Skin epidermis (tissue), 12 donors: ENCODE measurements at regions not wholly inside any gene's neighbourhood (a gene's known extent, or its start where the extent isn't known, plus 50 kb on each side); places are given as distances from the start of the nearest gene placed in this dataset.
A peak's percentile ranks its signal among the peaks of the same experiment; 100 is the strongest.

Experiments used
- H3K27ac ChIP-seq, 21 experiments: fragments of 200-600 bp; sonication (generic) in 11 of 21; one replicate each; pipeline ENCODE4 v1.5.0; 2020; ENCODE audit warnings: mild to moderate bottlenecking in 3 of 21, inconsistent platforms in 2 of 21, moderate library complexity in 2 of 21
- H3K4me3 ChIP-seq, 7 experiments: fragments of 200-600 bp; sonication (generic) in 2 of 7; one replicate each; pipeline ENCODE4 v1.5.0; 2020; ENCODE audit warnings: inconsistent platforms in 2 of 7, mild to moderate bottlenecking in 2 of 7, moderate library complexity in 1 of 7

DNA sequence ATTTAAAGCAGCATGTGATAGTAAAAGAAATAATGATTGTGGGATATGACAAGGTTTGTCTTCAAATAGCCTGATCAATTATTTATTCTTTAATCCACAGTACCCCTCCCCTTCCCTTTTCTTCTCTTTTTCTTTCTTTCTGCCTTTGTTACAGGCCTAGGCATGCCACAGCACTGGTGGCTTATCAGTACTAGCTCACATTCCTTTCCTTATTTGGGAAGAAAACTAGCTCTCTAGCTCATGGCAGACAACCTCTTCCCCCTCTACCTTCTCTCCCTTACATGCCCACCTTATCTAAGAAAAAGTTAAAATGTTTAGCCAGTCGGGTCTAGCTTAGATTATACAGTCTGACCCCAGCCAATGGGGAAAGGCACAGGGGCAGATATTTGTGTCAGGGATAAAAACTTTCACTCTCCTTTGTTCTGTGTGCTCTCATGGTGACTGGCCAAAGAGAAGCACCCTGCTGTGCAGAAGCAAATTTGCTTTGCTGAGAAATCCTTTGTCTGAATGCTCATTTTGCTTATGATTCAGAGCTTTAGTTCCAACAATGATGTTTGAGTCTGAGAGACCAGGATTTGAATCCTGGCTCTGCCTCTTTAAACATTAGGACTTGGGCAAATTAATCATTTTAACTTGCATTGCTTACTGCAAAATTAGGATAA lies 75.8 kb upstream of the CDH12 start:
- H3K27ac ChIP-seq = no peak overlapping the region
- no peak overlapping the region for H3K4me3 ChIP-seq

DNA sequence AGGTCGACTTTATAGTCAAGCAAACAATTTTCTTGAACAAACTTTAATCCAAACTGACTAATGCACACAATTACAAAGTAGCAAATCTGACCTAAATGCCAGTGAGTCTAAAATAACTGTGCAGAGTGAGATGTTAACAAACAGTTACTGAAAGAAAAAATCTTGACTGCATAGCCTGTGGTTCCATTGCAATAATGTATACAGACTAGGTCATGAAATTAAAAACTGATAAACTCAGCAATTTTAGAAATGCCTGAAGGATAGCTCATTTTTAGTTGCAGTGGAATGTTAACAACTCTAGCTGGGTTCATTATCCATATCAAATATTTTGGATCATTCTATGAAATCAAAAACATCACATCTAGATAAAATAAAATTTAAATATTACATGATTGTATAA lies 73.4 kb upstream of the CDH12 start:
- H3K27ac ChIP-seq = no peak overlapping the region

DNA sequence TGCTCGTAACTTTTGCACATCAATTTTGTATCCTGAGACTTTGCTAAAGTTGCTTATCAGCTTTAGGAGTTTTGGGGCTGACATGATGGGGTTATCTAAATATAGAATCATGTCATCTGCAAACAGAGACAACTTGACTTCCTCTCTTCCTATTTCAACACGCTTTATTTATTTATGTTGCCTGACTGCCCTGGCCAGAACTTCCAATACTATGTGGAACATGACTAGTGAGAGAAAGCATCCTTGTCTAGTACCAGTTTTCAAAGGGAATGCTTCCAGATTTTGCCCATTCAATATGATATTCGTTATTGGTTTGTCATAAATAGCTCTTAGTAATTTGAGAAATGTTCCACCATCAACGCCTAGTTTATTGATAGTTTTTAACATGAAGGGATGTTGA lies 65.4 kb upstream of the CDH12 start:
- H3K27ac ChIP-seq = no peak overlapping the region
- no peak overlapping the region for H3K4me3 ChIP-seq

More for the DNA sequence above, 73.4 kb upstream of the CDH12 start:
- H3K4me3 ChIP-seq = no peak overlapping the region

DNA sequence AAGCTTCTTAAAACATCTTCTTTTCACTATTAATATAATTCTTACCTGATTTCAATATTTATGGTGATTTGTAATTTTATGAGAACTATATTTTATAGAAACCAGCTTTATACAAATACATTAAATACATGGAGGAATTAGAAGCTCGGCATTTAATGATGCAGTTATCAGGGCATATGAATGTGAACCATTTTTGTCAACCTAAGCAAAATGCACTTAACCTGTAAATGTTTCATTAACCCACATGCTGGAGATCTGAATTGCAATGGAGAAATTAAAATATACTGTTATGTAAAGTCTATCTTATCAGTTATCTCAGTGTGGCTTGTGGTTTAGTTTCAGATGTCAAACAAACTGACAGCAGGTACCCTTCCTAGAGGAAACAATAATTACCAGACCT lies 63.2 kb upstream of the CDH12 start:
- H3K27ac ChIP-seq = no peak overlapping the region
- H3K4me3 ChIP-seq = no peak overlapping the region

DNA sequence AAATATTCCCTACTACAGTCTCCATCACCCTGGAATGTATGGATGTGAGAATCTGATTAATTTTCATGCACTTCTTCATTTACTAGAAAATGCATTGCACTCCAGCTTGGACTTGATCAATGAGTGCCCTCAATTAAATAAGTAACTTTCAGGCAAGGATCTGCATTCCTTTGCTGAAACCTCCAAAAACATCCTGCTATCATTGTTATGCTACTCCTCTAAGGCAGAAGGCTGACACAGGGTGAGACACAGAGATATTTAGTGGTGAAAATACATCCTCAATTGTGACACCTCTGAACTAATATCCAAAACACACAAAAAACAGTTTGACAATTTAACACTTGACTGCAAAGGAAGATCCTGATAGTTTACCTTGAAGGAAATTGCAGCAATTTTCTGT lies 57.9 kb upstream of the CDH12 start:
- Histone ChIP-seq H3K4me3 (no peak overlapping the region), H3K27ac (no peak overlapping the region)

DNA sequence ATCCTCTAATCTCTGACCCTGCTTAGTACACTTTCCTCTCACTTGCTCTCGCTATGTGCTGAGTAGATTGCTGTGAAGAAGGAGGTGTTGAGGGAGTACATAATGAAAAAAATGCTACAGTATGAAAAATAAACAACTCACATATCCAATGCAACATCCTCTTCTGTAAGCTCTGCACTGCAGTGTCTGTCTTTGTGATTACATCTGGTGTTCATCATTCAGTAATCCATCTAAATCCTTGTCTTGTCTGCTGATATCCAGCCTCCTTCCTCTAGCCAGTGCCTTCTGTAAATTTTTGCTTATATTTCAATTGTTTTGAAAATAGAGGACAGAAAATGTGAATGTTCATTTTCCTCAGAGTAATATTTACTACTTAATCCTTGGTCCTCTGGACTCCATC lies 57.4 kb upstream of the CDH12 start:
- no peak overlapping the region for H3K4me3 ChIP-seq
- H3K27ac ChIP-seq = no peak overlapping the region

DNA sequence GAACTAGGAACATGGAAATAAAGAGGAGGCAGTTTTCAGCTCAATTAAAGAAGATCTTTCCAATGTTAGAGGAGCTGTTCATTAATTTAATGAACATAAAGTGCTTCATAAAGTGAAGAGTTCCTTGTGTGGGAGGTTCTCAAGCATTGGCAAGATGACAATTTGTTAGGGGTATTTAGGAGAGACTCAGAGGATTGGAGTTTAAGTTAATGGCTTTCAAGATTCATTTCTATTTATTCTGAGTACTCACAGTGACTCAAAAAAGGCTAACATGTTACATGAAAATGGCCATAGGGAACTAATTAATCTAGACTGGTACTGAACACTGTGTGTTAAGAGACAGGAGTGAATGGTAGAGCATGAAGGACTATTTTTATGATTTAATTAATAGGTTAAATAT lies 55.4 kb upstream of the CDH12 start:
- no peak overlapping the region for H3K4me3 ChIP-seq
- H3K27ac ChIP-seq = peak overlapping the region in 1 of 21 experiments; percentile 14

DNA sequence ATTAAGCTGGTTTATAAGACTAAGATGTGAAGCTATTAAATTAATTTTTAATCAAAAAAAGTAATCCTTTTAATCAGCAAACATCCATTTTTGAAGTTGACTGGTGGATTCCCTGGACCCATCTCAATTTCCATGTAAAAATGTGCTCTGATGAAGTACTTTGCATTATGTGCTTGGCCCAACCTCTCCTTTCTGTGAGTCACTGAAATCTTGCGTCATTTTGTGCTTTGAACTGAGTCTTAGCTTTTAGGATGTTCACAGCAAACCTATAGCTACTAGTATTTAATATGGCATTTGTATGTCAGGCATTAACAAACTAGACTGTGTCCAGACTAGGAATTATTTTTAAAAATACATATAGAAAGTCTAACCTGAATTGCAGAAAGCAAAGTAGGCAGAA lies 55.0 kb upstream of the CDH12 start:
- H3K27ac ChIP-seq = peak overlapping the region in 1 of 21 experiments; percentile 14
- no peak overlapping the region for H3K4me3 ChIP-seq
